ENCODE measurements at regions not wholly inside any gene's neighbourhood (a gene's known extent, or its start where the extent isn't known, plus 50 kb on each side); places are given as distances from the start of the nearest gene placed in this dataset.
"Not testable (repeated sequence)": the region's sequence is repeated elsewhere in the genome, so short reads cannot be mapped to it uniquely, and the experiment has no call there.

- H3K27ac ChIP-seq (ENCODE audit: low read depth, low read length): no peak overlapping the region
- H3K9me3 ChIP-seq (ENCODE audit: control insufficient read depth, insufficient read depth, low read length): no peaks in the 10 kb centered on the region
- H3K4me2 ChIP-seq (ENCODE audit: low read length): no peak overlapping the region
- TF ChIP-seq EZH2phosphoT487 (IDR thresholded peaks at IDR 0.05; ENCODE audit: borderline replicate concordance, low read length): no peak
- TF ChIP-seq, protein P1, sequence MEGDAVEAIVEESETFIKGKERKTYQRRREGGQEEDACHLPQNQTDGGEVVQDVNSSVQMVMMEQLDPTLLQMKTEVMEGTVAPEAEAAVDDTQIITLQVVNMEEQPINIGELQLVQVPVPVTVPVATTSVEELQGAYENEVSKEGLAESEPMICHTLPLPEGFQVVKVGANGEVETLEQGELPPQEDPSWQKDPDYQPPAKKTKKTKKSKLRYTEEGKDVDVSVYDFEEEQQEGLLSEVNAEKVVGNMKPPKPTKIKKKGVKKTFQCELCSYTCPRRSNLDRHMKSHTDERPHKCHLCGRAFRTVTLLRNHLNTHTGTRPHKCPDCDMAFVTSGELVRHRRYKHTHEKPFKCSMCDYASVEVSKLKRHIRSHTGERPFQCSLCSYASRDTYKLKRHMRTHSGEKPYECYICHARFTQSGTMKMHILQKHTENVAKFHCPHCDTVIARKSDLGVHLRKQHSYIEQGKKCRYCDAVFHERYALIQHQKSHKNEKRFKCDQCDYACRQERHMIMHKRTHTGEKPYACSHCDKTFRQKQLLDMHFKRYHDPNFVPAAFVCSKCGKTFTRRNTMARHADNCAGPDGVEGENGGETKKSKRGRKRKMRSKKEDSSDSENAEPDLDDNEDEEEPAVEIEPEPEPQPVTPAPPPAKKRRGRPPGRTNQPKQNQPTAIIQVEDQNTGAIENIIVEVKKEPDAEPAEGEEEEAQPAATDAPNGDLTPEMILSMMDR (IDR thresholded peaks at IDR 0.05; ENCODE audit: low read depth, low read length, poor library complexity, severe bottlenecking): no peak
- H3K4me3 ChIP-seq (ENCODE audit: low read length): no peak overlapping the region
- no peaks in the 10 kb centered on the region for H3F3A ChIP-seq (ENCODE audit: control insufficient read depth, insufficient read depth)
- no peaks in the 10 kb centered on the region for H3K79me2 ChIP-seq (ENCODE audit: control insufficient read depth, low read length)
- H3K4me1 ChIP-seq (ENCODE audit: control insufficient read depth, low read length): no peaks in the 10 kb centered on the region
- H4K20me1 ChIP-seq (ENCODE audit: control insufficient read depth, insufficient read depth, low read depth, low read length): no peaks in the 10 kb centered on the region
- no peaks in the 10 kb centered on the region for H3K36me3 ChIP-seq (ENCODE audit: control insufficient read depth, low read length)
- no peaks in the 10 kb centered on the region for H3K9me2 ChIP-seq (replicated peaks; ENCODE audit: control insufficient read depth, low read length)
- H3K27me3 ChIP-seq (ENCODE audit: control insufficient read depth, low read length): no peaks in the 10 kb centered on the region
These were observed 349.7 kb upstream of the SLC7A11 start for GRCh38 chr4:138591808-138592207.

DNA sequence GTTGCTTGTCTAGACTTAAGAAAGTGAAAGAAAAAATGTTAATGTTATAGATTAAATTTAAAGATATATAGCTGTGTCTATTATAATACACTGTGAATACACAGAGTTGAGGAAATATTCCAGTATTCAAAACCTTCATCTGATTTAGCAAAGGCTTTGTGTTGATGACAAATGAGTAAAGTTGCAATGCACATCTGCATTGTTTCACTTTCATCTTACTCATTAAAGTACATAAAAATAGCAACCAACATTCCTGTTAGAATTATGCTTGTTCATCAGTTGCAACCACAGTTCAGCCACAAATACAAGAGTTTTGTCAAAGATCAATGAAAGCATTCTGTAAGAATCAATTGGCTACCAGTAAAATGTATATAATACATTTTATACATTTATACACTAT lies 346.4 kb upstream of the SLC7A11 start:
- 0 out of 2 replicates have a peak, but pooled peaks cover 2% of the 10 kb centered on the region for H3K27me3 ChIP-seq (ENCODE audit: control insufficient read depth, low read length)
- no peak overlapping the region for H3K4me2 ChIP-seq (ENCODE audit: low read length)
- TF ChIP-seq, protein P1 (IDR thresholded peaks at IDR 0.05; ENCODE audit: low read depth, low read length, poor library complexity, severe bottlenecking): no peak
- no peak for TF ChIP-seq EZH2phosphoT487 (IDR thresholded peaks at IDR 0.05; ENCODE audit: borderline replicate concordance, low read length)
- H3K79me2 ChIP-seq (ENCODE audit: control insufficient read depth, low read length): no peaks in the 10 kb centered on the region
- H3K9me3 ChIP-seq (ENCODE audit: control insufficient read depth, insufficient read depth, low read length): no peaks in the 10 kb centered on the region
- no peaks in the 10 kb centered on the region for H3K9me2 ChIP-seq (replicated peaks; ENCODE audit: control insufficient read depth, low read length)
- H4K20me1 ChIP-seq (ENCODE audit: control insufficient read depth, insufficient read depth, low read depth, low read length): no peaks in the 10 kb centered on the region
- H3K27ac ChIP-seq (ENCODE audit: low read depth, low read length): no peak overlapping the region
- H3K4me1 ChIP-seq (ENCODE audit: control insufficient read depth, low read length): no peaks in the 10 kb centered on the region
- no peak overlapping the region for H3K4me3 ChIP-seq (ENCODE audit: low read length)
- no peaks in the 10 kb centered on the region for H3K36me3 ChIP-seq (ENCODE audit: control insufficient read depth, low read length)
- H3F3A ChIP-seq (ENCODE audit: control insufficient read depth, insufficient read depth): no peaks in the 10 kb centered on the region

- no peaks in the 10 kb centered on the region for H3F3A ChIP-seq (ENCODE audit: control insufficient read depth, insufficient read depth)
- H3K4me3 ChIP-seq (ENCODE audit: low read length): no peak overlapping the region
- H3K27ac ChIP-seq (ENCODE audit: low read depth, low read length): no peak overlapping the region
- no peaks in the 10 kb centered on the region for H3K9me2 ChIP-seq (replicated peaks; ENCODE audit: control insufficient read depth, low read length)
- TF ChIP-seq, protein P1 (IDR thresholded peaks at IDR 0.05; ENCODE audit: low read depth, low read length, poor library complexity, severe bottlenecking): no peak
- no peak for TF ChIP-seq EZH2phosphoT487 (IDR thresholded peaks at IDR 0.05; ENCODE audit: borderline replicate concordance, low read length)
- H3K4me2 ChIP-seq (ENCODE audit: low read length): no peak overlapping the region
- H3K9me3 ChIP-seq (ENCODE audit: control insufficient read depth, insufficient read depth, low read length): no peaks in the 10 kb centered on the region
- H4K20me1 ChIP-seq (ENCODE audit: control insufficient read depth, insufficient read depth, low read depth, low read length): no peaks in the 10 kb centered on the region
- no peaks in the 10 kb centered on the region for H3K27me3 ChIP-seq (ENCODE audit: control insufficient read depth, low read length)
- no peaks in the 10 kb centered on the region for H3K36me3 ChIP-seq (ENCODE audit: control insufficient read depth, low read length)
- no peaks in the 10 kb centered on the region for H3K4me1 ChIP-seq (ENCODE audit: control insufficient read depth, low read length)
- H3K79me2 ChIP-seq (ENCODE audit: control insufficient read depth, low read length): no peaks in the 10 kb centered on the region
These were observed 337.0 kb upstream of the SLC7A11 start for GRCh38 chr4:138579146-138579545.

DNA sequence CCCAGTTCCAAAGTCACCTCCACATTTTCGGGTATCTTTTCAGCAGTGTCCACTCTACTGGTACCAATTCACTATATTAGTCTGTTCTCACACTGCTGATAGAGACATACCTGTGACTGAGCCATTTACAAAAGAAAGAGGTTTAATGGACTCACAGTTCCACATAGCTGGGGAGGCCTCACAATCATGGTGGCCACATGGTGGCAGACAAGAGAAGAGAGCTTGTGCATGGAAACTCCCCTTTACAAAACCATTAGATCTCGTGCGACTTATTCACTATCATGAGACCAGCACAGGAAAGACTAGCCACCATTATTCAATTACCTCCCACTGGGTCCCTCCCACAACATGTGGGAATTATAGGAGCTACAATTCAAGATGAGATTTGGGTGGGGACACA lies 335.7 kb upstream of the SLC7A11 start:
- H3K36me3 ChIP-seq (ENCODE audit: control insufficient read depth, low read length); H3K9me3 ChIP-seq (ENCODE audit: control insufficient read depth, insufficient read depth, low read length); H3K9me2 ChIP-seq (replicated peaks; ENCODE audit: control insufficient read depth, low read length); H3K4me3 ChIP-seq (ENCODE audit: low read length); H4K20me1 ChIP-seq (ENCODE audit: control insufficient read depth, insufficient read depth, low read depth, low read length); H3K79me2 ChIP-seq (ENCODE audit: control insufficient read depth, low read length); H3K4me2 ChIP-seq (ENCODE audit: low read length); H3F3A ChIP-seq (ENCODE audit: control insufficient read depth, insufficient read depth); H3K4me1 ChIP-seq (ENCODE audit: control insufficient read depth, low read length); H3K27ac ChIP-seq (ENCODE audit: low read depth, low read length); H3K27me3 ChIP-seq (ENCODE audit: control insufficient read depth, low read length): not testable (repeated sequence)
- TF ChIP-seq, protein P1 (IDR thresholded peaks at IDR 0.05; ENCODE audit: low read depth, low read length, poor library complexity, severe bottlenecking): peak; percentile 38

Data from DOHH2 (cell line).